MM.1S (cell line): ENCODE measurements at regions not wholly inside any gene's neighbourhood (a gene's known extent, or its start where the extent isn't known, plus 50 kb on each side); places are given as distances from the start of the nearest gene placed in this dataset.

Experiments used
- EZH2phosphoT487 ChIP-seq: fragments of 300-600 bp; sonication (generic); IDR thresholded peaks from 2 replicates; pipeline ENCODE4 v1.6.1; 2018; ENCODE audit warnings: antibody characterized with exemption, low read length
- TF ChIP-seq, protein P1 (sequence below): fragments of 300-600 bp; sonication (generic); IDR thresholded peaks from 2 replicates; pipeline ENCODE4 v1.5.1; 2016; ENCODE audit warnings: antibody characterized with exemption, low read length, mixed read lengths

DNA sequence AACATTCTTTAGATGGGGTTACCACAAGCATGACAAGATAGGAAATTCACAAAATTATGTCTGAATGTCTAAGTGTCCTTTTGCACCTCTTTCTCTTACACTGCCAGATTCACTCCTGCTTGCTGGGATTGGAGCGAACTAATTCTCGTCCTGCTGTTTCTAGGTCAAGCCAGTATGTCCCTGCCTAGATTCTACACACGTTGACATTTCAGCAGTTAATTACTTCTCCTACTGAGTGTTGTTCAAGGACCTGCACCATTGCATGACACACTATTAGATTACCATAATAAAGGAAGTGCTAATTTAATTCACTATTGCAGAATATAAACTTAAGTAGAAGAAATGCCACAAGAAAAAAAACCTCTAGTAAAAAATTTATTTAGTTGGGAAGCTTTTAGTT lies 1911.7 kb downstream of the PCDH7 start:
- TF ChIP-seq, protein P1, sequence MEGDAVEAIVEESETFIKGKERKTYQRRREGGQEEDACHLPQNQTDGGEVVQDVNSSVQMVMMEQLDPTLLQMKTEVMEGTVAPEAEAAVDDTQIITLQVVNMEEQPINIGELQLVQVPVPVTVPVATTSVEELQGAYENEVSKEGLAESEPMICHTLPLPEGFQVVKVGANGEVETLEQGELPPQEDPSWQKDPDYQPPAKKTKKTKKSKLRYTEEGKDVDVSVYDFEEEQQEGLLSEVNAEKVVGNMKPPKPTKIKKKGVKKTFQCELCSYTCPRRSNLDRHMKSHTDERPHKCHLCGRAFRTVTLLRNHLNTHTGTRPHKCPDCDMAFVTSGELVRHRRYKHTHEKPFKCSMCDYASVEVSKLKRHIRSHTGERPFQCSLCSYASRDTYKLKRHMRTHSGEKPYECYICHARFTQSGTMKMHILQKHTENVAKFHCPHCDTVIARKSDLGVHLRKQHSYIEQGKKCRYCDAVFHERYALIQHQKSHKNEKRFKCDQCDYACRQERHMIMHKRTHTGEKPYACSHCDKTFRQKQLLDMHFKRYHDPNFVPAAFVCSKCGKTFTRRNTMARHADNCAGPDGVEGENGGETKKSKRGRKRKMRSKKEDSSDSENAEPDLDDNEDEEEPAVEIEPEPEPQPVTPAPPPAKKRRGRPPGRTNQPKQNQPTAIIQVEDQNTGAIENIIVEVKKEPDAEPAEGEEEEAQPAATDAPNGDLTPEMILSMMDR: no peak
- no peak for TF ChIP-seq EZH2phosphoT487
